WERI-Rb-1 (cell line): ENCODE measurements at regions not wholly inside any gene's neighbourhood (a gene's known extent, or its start where the extent isn't known, plus 50 kb on each side); places are given as distances from the start of the nearest gene placed in this dataset.

Experiments used
- DNase-seq: peaks from one replicate; pipeline ENCODE4 v3.0.0-alpha.2; 2020
- H3K27ac ChIP-seq: fragments of 250-450 bp; sonication (Bioruptor Pico); 2 replicates; pipeline ENCODE4 v1.5.1; 2020; ENCODE audit warnings: mild to moderate bottlenecking, moderate library complexity
- H3K27me3 ChIP-seq: fragments of 250-450 bp; sonication (Bioruptor Pico); 2 replicates; pipeline ENCODE4 v1.5.1; 2021; ENCODE audit warnings: mild to moderate bottlenecking, low read depth, moderate library complexity; ENCODE audit not compliant: insufficient read depth, severe bottlenecking
- H3K36me3 ChIP-seq: fragments of 250-450 bp; sonication (Bioruptor Pico); 2 replicates; pipeline ENCODE4 v1.5.1; 2020; ENCODE audit warnings: mild to moderate bottlenecking, moderate library complexity
- H3K4me3 ChIP-seq: 2 replicates; pipeline ENCODE4 v1.5.1; 2011; ENCODE audit warnings: low read depth, mild to moderate bottlenecking, control low read depth, low read length
- H3K9me3 ChIP-seq: fragments of 250-450 bp; sonication (Bioruptor Pico); 2 replicates; pipeline ENCODE4 v1.5.1; 2021; ENCODE audit warnings: mild to moderate bottlenecking, moderate library complexity; ENCODE audit not compliant: severe bottlenecking
- TF ChIP-seq, protein P1 (sequence below): IDR thresholded peaks from 2 replicates; pipeline ENCODE4 v1.5.1; 2011; ENCODE audit warnings: low read depth, mild to moderate bottlenecking, control low read depth, inconsistent platforms, low read length

DNA sequence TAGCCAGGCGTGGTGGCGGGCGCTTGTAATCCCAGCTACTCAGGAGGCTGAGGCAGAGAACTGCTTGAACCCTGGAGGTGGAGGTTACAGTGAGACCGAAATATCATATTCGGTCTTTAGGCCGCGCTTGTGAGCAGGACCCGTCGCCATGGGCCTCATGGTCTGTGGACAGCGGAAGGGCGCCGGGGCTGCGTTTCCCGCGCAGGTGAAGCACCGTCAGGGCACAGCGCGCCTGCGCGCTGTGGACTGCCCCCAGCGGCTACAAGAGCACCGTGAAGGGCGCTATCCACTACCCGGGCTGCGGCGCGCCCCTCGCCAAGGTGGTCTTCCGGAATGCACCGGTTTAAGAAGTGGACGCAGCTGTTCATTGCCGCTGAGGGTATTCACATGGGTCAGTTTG lies 482.0 kb upstream of the NAALADL2 start:
- no peak for DNase-seq
- H3K27ac ChIP-seq = no peak overlapping the region
- TF ChIP-seq, protein P1, sequence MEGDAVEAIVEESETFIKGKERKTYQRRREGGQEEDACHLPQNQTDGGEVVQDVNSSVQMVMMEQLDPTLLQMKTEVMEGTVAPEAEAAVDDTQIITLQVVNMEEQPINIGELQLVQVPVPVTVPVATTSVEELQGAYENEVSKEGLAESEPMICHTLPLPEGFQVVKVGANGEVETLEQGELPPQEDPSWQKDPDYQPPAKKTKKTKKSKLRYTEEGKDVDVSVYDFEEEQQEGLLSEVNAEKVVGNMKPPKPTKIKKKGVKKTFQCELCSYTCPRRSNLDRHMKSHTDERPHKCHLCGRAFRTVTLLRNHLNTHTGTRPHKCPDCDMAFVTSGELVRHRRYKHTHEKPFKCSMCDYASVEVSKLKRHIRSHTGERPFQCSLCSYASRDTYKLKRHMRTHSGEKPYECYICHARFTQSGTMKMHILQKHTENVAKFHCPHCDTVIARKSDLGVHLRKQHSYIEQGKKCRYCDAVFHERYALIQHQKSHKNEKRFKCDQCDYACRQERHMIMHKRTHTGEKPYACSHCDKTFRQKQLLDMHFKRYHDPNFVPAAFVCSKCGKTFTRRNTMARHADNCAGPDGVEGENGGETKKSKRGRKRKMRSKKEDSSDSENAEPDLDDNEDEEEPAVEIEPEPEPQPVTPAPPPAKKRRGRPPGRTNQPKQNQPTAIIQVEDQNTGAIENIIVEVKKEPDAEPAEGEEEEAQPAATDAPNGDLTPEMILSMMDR = no peak

DNA sequence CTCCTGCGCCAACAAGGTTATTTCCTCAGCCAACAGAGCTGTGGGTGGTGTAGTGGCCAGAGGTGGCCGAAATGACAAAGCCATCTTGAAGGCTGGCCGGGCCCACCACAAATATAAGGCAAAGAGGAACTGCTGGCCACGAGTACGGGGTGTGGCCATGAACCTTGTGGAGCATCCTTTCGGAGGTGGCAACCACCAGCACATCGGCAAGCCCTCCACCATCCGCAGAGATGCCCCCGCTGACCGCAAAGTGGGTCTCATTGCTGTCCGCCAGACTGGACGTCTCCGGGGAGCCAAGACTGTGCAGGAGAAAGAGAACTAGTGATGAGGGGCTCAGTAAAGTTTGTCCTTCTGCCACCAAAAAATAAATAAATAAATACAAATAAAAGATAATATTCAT lies 481.4 kb upstream of the NAALADL2 start:
- DNase-seq = no peak
- H3K36me3 ChIP-seq = no peaks in the 10 kb centered on the region
- no peak overlapping the region for H3K4me3 ChIP-seq
- H3K27me3 ChIP-seq = no peaks in the 10 kb centered on the region
- H3K9me3 ChIP-seq = no peaks in the 10 kb centered on the region
- TF ChIP-seq, protein P1 = no peak
- H3K27ac ChIP-seq = no peak overlapping the region

More for the DNA sequence above, 482.0 kb upstream of the NAALADL2 start:
- no peak overlapping the region for H3K4me3 ChIP-seq
- no peaks in the 10 kb centered on the region for H3K9me3 ChIP-seq
- H3K36me3 ChIP-seq = no peaks in the 10 kb centered on the region
- H3K27me3 ChIP-seq = no peaks in the 10 kb centered on the region

- Histone ChIP-seq H3K9me3 (no peaks in the 10 kb centered on the region), H3K36me3 (no peaks in the 10 kb centered on the region), H3K27me3 (no peaks in the 10 kb centered on the region), H3K27ac (no peak overlapping the region), H3K4me3 (no peak overlapping the region)
- TF ChIP-seq, protein P1 = no peak
- no peak for DNase-seq
Measured at GRCh38 chr3:174382878-174383277, 476.3 kb upstream of the NAALADL2 start.

DNA sequence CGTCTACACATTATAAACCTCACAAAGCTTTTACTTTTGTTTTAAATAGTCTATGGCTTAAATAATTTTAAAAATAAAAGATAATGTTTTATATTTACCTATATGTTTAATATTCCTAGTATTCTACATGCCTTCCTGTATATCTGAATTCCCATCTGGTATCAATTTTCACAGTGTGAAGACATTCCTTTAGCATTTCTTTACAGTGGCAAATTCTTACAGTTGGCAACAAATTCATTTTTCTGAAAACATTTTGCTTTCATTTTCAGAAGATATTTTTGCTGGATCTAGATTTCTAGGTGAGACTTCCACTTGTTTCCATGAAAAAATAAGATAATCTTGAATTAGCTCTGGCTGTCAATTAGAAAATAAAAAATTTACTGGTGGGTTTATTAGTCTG lies 471.4 kb upstream of the NAALADL2 start:
- Histone ChIP-seq H3K27ac (no peak overlapping the region), H3K27me3 (no peaks in the 10 kb centered on the region), H3K36me3 (no peaks in the 10 kb centered on the region), H3K4me3 (no peak overlapping the region), H3K9me3 (no peaks in the 10 kb centered on the region)
- TF ChIP-seq, protein P1 = no peak
- DNase-seq = no peak

DNA sequence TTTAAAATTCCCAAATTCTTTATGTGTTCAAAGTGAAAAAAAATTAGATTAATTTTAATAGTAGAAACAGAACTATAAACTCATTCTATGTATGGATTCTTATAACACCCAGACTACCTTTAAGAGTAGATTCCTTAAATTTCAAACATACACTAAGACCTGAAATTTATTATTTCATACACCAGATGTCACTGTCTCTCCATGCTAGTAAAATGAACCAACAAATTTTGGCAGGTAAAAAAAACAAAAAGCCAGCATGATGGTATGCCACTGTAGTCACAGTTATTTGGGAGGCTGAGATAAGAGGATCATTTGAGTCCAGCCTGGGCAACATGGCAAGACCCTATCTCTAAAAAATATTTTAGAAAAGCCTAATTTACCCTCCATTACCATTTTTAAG lies 461.3 kb upstream of the NAALADL2 start:
- H3K27me3 ChIP-seq = no peaks in the 10 kb centered on the region
- TF ChIP-seq, protein P1 = no peak
- H3K27ac ChIP-seq = no peak overlapping the region
- no peaks in the 10 kb centered on the region for H3K36me3 ChIP-seq
- no peaks in the 10 kb centered on the region for H3K9me3 ChIP-seq
- DNase-seq = no peak
- H3K4me3 ChIP-seq = no peak overlapping the region

- Histone ChIP-seq H3K36me3 (no peaks in the 10 kb centered on the region), H3K9me3 (no peaks in the 10 kb centered on the region), H3K27me3 (no peaks in the 10 kb centered on the region), H3K4me3 (no peak overlapping the region), H3K27ac (no peak overlapping the region)
- no peak for DNase-seq
- TF ChIP-seq, protein P1 = no peak
Measured at GRCh38 chr3:174398761-174399160, 460.4 kb upstream of the NAALADL2 start.
